ENCODE measurements at regions not wholly inside any gene's neighbourhood (a gene's known extent, or its start where the extent isn't known, plus 50 kb on each side); places are given as distances from the start of the nearest gene placed in this dataset.

DNA sequence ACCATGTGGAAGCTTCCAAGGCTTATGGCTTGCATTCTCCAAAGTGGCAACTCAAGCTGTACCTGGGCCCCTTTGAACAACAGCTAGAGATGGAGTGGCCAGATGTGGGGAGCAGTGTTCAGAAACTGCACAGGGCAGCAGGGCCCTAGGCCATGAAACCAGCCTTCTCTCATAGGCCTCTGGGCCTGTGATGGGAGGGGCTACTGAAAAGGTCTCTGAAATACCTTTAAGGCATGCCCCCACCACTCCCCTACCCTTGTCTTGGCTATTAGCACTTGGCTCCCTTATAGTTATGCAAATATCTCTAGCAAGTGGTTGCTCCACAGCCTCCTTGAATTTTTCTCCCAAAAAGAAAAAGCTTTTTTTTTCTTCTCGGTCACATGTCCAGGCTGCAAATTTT is 1014.6 kb downstream of the DTWD2 start:
- no peak for TF ChIP-seq POLR2A (IDR thresholded peaks at IDR 0.05)
- TF ChIP-seq, protein P1, sequence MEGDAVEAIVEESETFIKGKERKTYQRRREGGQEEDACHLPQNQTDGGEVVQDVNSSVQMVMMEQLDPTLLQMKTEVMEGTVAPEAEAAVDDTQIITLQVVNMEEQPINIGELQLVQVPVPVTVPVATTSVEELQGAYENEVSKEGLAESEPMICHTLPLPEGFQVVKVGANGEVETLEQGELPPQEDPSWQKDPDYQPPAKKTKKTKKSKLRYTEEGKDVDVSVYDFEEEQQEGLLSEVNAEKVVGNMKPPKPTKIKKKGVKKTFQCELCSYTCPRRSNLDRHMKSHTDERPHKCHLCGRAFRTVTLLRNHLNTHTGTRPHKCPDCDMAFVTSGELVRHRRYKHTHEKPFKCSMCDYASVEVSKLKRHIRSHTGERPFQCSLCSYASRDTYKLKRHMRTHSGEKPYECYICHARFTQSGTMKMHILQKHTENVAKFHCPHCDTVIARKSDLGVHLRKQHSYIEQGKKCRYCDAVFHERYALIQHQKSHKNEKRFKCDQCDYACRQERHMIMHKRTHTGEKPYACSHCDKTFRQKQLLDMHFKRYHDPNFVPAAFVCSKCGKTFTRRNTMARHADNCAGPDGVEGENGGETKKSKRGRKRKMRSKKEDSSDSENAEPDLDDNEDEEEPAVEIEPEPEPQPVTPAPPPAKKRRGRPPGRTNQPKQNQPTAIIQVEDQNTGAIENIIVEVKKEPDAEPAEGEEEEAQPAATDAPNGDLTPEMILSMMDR (IDR thresholded peaks at IDR 0.05 in 8 of 11, conservative IDR thresholded peaks at IDR 0.05 in 3 of 11): no peak

Measured in spleen (tissue), 7 donors.